ENCODE measurements at regions not wholly inside any gene's neighbourhood (a gene's known extent, or its start where the extent isn't known, plus 50 kb on each side); places are given as distances from the start of the nearest gene placed in this dataset.

- Histone ChIP-seq H2BK15ac (ENCODE audit: low read length) (no peak overlapping the region), H2AFZ (ENCODE audit: low read length) (no peak overlapping the region), H3K9me3 (ENCODE audit: insufficient read depth in 2 of 2, low read depth in 1 of 2, low read length in 1 of 2) (no peaks in the 10 kb centered on the region), H4K20me1 (replicated peaks in 1 of 2; ENCODE audit: control insufficient read depth in 1 of 2, insufficient read depth in 2 of 2, low read length in 2 of 2) (no peaks in the 10 kb centered on the region), H3K27ac (ENCODE audit: low read depth, low read length) (no peak overlapping the region), H3K9ac (replicated peaks in 1 of 4; ENCODE audit: extremely low read depth in 1 of 4, low read depth in 3 of 4, low read length in 3 of 4) (no peak overlapping the region), H3K23ac (ENCODE audit: insufficient read length) (no peak overlapping the region), H2BK12ac (ENCODE audit: low read depth, low read length) (no peak overlapping the region), H2AK5ac (ENCODE audit: low read depth, low read length) (no peak overlapping the region), H3K4me3 (ENCODE audit: extremely low read depth in 1 of 4, insufficient read depth in 2 of 4, low read depth in 3 of 4, low read length in 4 of 4) (no peak overlapping the region), H3K18ac (ENCODE audit: extremely low read depth, low read length) (no peak overlapping the region), H3K27me3 (replicated peaks in 1 of 4; ENCODE audit: control insufficient read depth in 3 of 4, extremely low read depth in 1 of 4, insufficient read depth in 3 of 4, low read length in 3 of 4) (no peaks in the 10 kb centered on the region), H3K4me2 (ENCODE audit: insufficient read depth in 1 of 2, low read depth in 2 of 2, low read length in 2 of 2) (no peak overlapping the region), H4K91ac (replicated peaks; ENCODE audit: insufficient read length, low read length) (no peak overlapping the region), H3K36me3 (ENCODE audit: control insufficient read depth in 2 of 4, insufficient read depth in 4 of 4, low read length in 3 of 4) (no peaks in the 10 kb centered on the region), H2BK20ac (ENCODE audit: low read length) (no peak overlapping the region), H2BK120ac (replicated peaks; ENCODE audit: low read depth, low read length) (no peak overlapping the region), H3K4me1 (replicated peaks in 1 of 4; ENCODE audit: control insufficient read depth in 3 of 4, insufficient read depth in 4 of 4, low read length in 3 of 4) (peaks cover 0 to 2% (median under 1%) of the 10 kb centered on the region in 4 experiments; a peak in 1 of 7 replicates), H4K8ac (ENCODE audit: extremely low read depth, insufficient read depth, low read length) (no peak overlapping the region), H3K23me2 (ENCODE audit: low read depth, low read length) (no peaks in the 10 kb centered on the region; the same call in 1 of the 2 replicates), H3K56ac (replicated peaks; ENCODE audit: insufficient read length, low read depth, low read length) (no peak overlapping the region), H3K4ac (replicated peaks; ENCODE audit: insufficient read length, low read depth, low read length) (no peak overlapping the region), H3K79me2 (ENCODE audit: control insufficient read depth in 1 of 2, insufficient read depth in 2 of 2, low read length in 2 of 2) (no peaks in the 10 kb centered on the region), H3K14ac (ENCODE audit: insufficient read length) (no peak overlapping the region), H2BK5ac (ENCODE audit: low read depth, low read length) (no peak overlapping the region), H3K79me1 (ENCODE audit: low read depth, low read length) (no peaks in the 10 kb centered on the region), H4K5ac (ENCODE audit: insufficient read length, low read depth, low read length) (no peak overlapping the region)
- ChIA-PET CTCF (ENCODE audit: partially characterized antibody) (interaction anchor here (0.8 to 2.0 kb wide), 9 partner anchors 8 to 387 kb away, joined by 3 to 5 read pairs (median 3); no protein-coding TSS in a partner anchor), POLR2A (ENCODE audit: partially characterized antibody) (no interaction called here)
- 91% methylated on average over 8 of the region's 9 CpGs; no CpG with 5 or more reads in 1 of the 2 experiments for WGBS, 2 experiments (ENCODE audit: extremely low coverage in 1 of 2, insufficient coverage in 1 of 2, insufficient read length in 1 of 2, insufficient replicate concordance in 2 of 2, low coverage in 1 of 2, low lambda C conversion rate in 2 of 2, missing lambda C conversion rate in 1 of 2)
- FAIRE-seq (no peak), DNase-seq (ENCODE audit: low read depth in 1 of 2, low spot score in 2 of 2) (no peak)
- TF ChIP-seq, protein P1, sequence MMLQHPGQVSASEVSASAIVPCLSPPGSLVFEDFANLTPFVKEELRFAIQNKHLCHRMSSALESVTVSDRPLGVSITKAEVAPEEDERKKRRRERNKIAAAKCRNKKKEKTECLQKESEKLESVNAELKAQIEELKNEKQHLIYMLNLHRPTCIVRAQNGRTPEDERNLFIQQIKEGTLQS (IDR thresholded peaks at IDR 0.05; ENCODE audit: insufficient read depth, low read depth, low read length): no peak
- TF ChIP-seq FOSL1 (IDR thresholded peaks at IDR 0.05; ENCODE audit: insufficient read depth, low read depth, low read length) (no peak), GTF2F1 (IDR thresholded peaks at IDR 0.05; ENCODE audit: borderline replicate concordance, low read depth, low read length) (no peak), CEBPB (IDR thresholded peaks at IDR 0.05; ENCODE audit: low read depth, low read length) (no peak), GABPA (IDR thresholded peaks at IDR 0.05; ENCODE audit: borderline replicate concordance, insufficient read depth, low read length) (no peak), RFX5 (IDR thresholded peaks at IDR 0.05; ENCODE audit: borderline replicate concordance, low read depth, low read length) (no peak), SAP30 (IDR thresholded peaks at IDR 0.05; ENCODE audit: insufficient read depth, insufficient replicate concordance, low read length) (no peak), CBX8 (IDR thresholded peaks at IDR 0.05; ENCODE audit: borderline replicate concordance, low read depth, low read length) (no peak), HDAC2 (IDR thresholded peaks at IDR 0.05; ENCODE audit: borderline replicate concordance in 1 of 2, low read depth in 2 of 2, low read length in 2 of 2) (no peak), TAF7 (optimal IDR thresholded peaks at IDR 0.05; ENCODE audit: borderline replicate concordance, low read depth, low read length) (no peak)
Measured at GRCh38 chr3:118637846-118638245, 396.8 kb downstream of the IGSF11 start.
